ENCODE measurements at regions not wholly inside any gene's neighbourhood (a gene's known extent, or its start where the extent isn't known, plus 50 kb on each side); places are given as distances from the start of the nearest gene placed in this dataset.

DNA sequence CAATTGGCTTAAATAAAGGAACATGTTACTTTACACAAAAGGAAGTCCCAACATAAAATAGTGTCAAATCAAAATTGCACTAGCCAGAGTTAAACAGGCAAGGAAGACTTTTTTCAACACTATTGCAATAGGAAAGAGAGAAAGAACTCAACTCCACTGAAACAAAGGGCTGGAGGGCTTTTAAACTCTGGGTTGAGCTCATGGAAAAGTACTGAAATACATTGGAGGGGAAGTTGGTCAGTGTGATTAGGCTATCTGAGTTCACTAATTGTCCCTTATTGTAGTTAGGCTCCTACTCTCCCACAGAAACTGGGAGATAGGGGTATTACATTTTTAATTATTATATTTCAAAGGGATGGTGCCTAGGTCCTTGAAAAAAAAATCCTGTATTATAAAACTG lies 491.2 kb upstream of the LCORL start:
- Histone ChIP-seq H3K4me1 (no peaks in the 10 kb centered on the region), H3K27me3 (no peaks in the 10 kb centered on the region), H3K4me3 (no peak overlapping the region), H3K27ac (no peak overlapping the region), H3K9me3 (no peaks in the 10 kb centered on the region), H3K36me3 (ENCODE audit: low read depth, missing control alignments) (no peaks in the 10 kb centered on the region)
- TF ChIP-seq, protein P1, sequence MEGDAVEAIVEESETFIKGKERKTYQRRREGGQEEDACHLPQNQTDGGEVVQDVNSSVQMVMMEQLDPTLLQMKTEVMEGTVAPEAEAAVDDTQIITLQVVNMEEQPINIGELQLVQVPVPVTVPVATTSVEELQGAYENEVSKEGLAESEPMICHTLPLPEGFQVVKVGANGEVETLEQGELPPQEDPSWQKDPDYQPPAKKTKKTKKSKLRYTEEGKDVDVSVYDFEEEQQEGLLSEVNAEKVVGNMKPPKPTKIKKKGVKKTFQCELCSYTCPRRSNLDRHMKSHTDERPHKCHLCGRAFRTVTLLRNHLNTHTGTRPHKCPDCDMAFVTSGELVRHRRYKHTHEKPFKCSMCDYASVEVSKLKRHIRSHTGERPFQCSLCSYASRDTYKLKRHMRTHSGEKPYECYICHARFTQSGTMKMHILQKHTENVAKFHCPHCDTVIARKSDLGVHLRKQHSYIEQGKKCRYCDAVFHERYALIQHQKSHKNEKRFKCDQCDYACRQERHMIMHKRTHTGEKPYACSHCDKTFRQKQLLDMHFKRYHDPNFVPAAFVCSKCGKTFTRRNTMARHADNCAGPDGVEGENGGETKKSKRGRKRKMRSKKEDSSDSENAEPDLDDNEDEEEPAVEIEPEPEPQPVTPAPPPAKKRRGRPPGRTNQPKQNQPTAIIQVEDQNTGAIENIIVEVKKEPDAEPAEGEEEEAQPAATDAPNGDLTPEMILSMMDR (IDR thresholded peaks at IDR 0.05): no peak
- no peak for TF ChIP-seq POLR2A (IDR thresholded peaks at IDR 0.05)
- intact Hi-C loops (cut with DNase I; ENCODE audit: low total_unique reads): no loop called here
- no peak for DNase-seq

GRCh38 chr4:18511727-18512126 lies 490.2 kb upstream of the LCORL start:
- H3K9me3 ChIP-seq: no peaks in the 10 kb centered on the region
- no peak overlapping the region for H3K4me3 ChIP-seq
- no peak for TF ChIP-seq POLR2A (IDR thresholded peaks at IDR 0.05)
- TF ChIP-seq, protein P1 (IDR thresholded peaks at IDR 0.05): no peak
- no peak for DNase-seq
- no peaks in the 10 kb centered on the region for H3K27me3 ChIP-seq
- no peak overlapping the region for H3K27ac ChIP-seq
- intact Hi-C loops (cut with DNase I; ENCODE audit: low total_unique reads): no loop called here
- H3K36me3 ChIP-seq (ENCODE audit: low read depth, missing control alignments): no peaks in the 10 kb centered on the region
- no peaks in the 10 kb centered on the region for H3K4me1 ChIP-seq

- intact Hi-C loops (cut with DNase I; ENCODE audit: low total_unique reads): no loop called here
- no peak for DNase-seq
- WGBS, 2 donors: 54% methylated on average over 2 of the region's 2 CpGs
Measured at GRCh38 chr4:18508786-18509185, 487.2 kb upstream of the LCORL start.

DNA sequence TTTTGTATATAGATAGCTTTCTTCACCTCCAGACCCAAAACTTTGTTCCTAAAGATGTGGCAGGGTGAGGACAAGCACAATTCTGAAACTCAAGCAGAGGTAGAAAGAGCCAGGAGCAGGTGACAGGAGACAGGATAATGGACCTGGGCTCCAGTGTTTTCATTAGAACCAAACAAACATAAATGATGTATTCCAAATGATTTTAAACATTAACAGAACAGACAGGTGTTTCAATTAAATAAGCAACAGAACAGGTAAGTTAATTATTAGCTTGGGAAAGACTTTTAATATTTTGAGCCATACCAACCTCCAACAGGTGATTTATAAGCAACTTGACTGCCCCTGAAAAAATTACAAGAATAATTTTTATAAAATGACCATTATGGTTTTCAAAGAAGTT lies 459.4 kb upstream of the LCORL start:
- no peak for DNase-seq
- intact Hi-C loops (cut with DNase I; ENCODE audit: low total_unique reads): no loop called here
- no peaks in the 10 kb centered on the region for H3K27me3 ChIP-seq
- no peak overlapping the region for H3K4me3 ChIP-seq
- no peaks in the 10 kb centered on the region for H3K36me3 ChIP-seq (ENCODE audit: low read depth, missing control alignments)
- H3K9me3 ChIP-seq: no peaks in the 10 kb centered on the region
- H3K27ac ChIP-seq: no peak overlapping the region
- no peak for TF ChIP-seq POLR2A (IDR thresholded peaks at IDR 0.05)
- TF ChIP-seq, protein P1 (IDR thresholded peaks at IDR 0.05): no peak
- H3K4me1 ChIP-seq: no peaks in the 10 kb centered on the region

More at GRCh38 chr4:18508786-18509185, 487.2 kb upstream of the LCORL start:
- Histone ChIP-seq H3K4me3 (no peak overlapping the region), H3K27me3 (no peaks in the 10 kb centered on the region), H3K9me3 (no peaks in the 10 kb centered on the region), H3K4me1 (no peaks in the 10 kb centered on the region), H3K36me3 (ENCODE audit: low read depth, missing control alignments) (no peaks in the 10 kb centered on the region), H3K27ac (no peak overlapping the region)
- TF ChIP-seq, protein P1 (IDR thresholded peaks at IDR 0.05): no peak
- no peak for TF ChIP-seq POLR2A (IDR thresholded peaks at IDR 0.05)

GRCh38 chr4:18480342-18480741 lies 458.8 kb upstream of the LCORL start:
- no peaks in the 10 kb centered on the region for H3K36me3 ChIP-seq (ENCODE audit: low read depth, missing control alignments)
- H3K27me3 ChIP-seq: no peaks in the 10 kb centered on the region
- H3K4me1 ChIP-seq: no peaks in the 10 kb centered on the region
- intact Hi-C loops (cut with DNase I; ENCODE audit: low total_unique reads): no loop called here
- TF ChIP-seq POLR2A (IDR thresholded peaks at IDR 0.05): no peak
- TF ChIP-seq, protein P1 (IDR thresholded peaks at IDR 0.05): no peak
- DNase-seq: no peak
- no peak overlapping the region for H3K4me3 ChIP-seq
- H3K27ac ChIP-seq: no peak overlapping the region
- no peaks in the 10 kb centered on the region for H3K9me3 ChIP-seq

Measured in testis (tissue), 2 donors.